ENCODE measurements at regions not wholly inside any gene's neighbourhood (a gene's known extent, or its start where the extent isn't known, plus 50 kb on each side); places are given as distances from the start of the nearest gene placed in this dataset.

- no peak for DNase-seq (ENCODE audit: low spot score)
Measured at GRCh38 chr4:137676357-137676998, 144.2 kb upstream of the PCDH18 start.

- no peak for DNase-seq (ENCODE audit: low spot score)
Measured at GRCh38 chr4:137674066-137674465, 141.8 kb upstream of the PCDH18 start.

DNA sequence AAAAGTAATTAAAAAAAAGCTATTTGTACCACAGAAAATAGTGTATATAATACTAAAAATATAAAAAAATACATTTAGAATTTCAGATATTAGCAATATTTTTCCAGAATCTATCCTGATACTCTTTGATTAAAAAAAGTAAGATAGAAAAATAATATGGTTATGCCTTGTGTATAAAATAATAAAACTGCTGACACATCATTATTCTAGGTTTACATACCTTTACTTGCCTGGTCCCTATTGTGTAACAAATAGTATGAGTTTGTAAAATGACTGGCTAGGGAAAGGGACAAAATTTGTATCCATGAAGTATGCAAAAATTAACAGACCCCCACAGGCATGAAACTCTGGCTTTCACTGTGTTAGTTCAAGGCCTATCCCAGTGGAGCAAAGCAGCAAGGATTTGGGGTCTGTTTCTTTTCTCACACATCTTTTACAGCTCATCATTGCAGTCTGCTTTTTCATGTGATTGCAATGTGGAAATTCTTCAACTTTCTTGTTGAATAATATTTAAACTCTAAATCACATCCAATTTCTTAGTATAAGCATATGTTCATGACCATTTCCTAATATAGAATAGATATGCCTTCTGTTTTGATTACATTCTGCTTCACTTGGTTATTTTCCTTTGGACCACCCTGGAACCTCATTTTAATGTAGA, 136.7 kb upstream of the PCDH18 start:
- DNase-seq (ENCODE audit: low spot score): no peak

DNA sequence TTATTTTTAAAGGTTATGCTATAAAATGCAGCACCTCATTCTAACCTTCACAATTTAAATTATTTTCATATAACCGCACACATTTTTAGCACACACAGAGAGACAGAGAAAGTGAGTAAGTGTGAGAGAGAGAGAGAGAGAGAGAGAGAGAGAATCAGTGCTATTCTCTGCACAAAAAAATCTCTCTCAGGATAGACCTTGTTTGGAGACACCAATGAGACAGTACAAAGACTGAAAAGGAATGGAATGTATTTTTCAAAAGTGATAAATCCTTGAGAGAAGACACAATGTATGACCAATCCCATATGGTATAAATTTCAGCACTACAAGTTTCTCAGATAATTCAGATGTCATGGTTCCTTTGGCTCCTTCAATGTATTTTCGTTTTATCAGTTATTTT, 132.1 kb upstream of the PCDH18 start:
- no peak for DNase-seq (ENCODE audit: low spot score)

DNA sequence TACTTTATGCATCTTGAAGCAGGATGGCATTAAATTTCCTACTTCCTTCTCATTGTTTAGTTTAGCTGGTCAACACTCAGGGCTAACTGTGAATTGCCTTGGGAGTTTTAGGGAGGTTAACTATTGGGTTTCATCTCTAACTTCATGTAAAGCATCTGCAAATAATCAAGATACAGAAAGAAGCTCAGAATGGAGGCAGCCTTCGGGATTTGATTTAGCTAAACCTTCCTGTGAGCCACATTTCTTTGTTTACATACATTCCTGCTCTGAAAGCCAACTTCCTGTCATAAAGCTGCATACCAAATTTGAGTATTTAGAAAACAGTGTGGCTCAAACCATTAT, 131.7 kb upstream of the PCDH18 start:
- peak; percentile 36 for DNase-seq (ENCODE audit: low spot score)

GRCh38 chr4:137663251-137664045, 131.2 kb upstream of the PCDH18 start:
- no peak for DNase-seq (ENCODE audit: low spot score)

GRCh38 chr4:137661693-137662092, 129.4 kb upstream of the PCDH18 start:
- DNase-seq (ENCODE audit: low spot score): no peak

DNA sequence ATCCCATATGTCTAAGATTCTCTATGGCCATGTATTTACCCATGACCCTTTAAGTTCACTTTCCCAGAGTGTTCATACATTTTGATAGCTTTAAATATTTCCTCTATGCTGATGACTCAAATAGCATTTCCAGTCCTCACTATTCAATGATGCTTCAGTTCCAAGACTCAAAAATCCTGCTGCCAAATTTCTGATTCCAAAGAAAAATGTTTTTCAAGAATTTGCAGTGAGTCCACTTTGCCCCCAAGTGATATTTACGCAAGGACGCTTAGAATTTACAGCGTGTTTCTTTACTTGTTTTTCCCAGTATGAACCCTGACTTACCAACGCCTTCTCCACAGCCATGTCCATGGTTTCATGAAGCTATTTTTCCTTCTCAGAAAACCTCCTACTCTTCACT, 127.9 kb upstream of the PCDH18 start:
- DNase-seq (ENCODE audit: low spot score): no peak

- no peak for DNase-seq (ENCODE audit: low spot score)
Measured at GRCh38 chr4:137659431-137659830, 127.1 kb upstream of the PCDH18 start.

DNA sequence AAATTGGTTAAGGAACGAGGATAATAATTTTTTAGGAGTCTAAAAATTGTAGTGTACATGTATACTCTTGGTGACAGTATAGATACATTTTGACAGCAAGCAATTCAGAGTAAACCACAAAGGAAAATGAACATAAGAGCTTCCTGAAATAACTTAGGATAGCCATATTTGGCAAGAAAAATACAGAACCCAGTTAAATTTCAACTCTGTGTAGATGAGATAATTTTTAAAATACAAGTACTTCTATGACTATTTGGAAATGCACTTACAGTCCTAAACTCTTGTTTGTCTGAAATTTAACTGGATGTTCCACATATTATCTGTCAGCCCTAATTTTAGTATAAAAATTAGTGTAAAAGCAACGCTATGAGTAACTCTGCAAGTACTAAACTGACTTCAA, 124.4 kb upstream of the PCDH18 start:
- DNase-seq (ENCODE audit: low spot score): no peak

GRCh38 chr4:137655302-137655701, 123.0 kb upstream of the PCDH18 start:
- DNase-seq (ENCODE audit: low spot score): no peak

GRCh38 chr4:137651128-137651527, 118.8 kb upstream of the PCDH18 start:
- peak; percentile 34 for DNase-seq (ENCODE audit: low spot score)

GRCh38 chr4:137649711-137650450, 117.6 kb upstream of the PCDH18 start:
- no peak for DNase-seq (ENCODE audit: low spot score)

GRCh38 chr4:137648531-137648930, 116.2 kb upstream of the PCDH18 start:
- DNase-seq (ENCODE audit: low spot score): no peak

GRCh38 chr4:137647375-137647774, 115.1 kb upstream of the PCDH18 start:
- no peak for DNase-seq (ENCODE audit: low spot score)

GRCh38 chr4:137644201-137644600, 111.9 kb upstream of the PCDH18 start:
- no peak for DNase-seq (ENCODE audit: low spot score)

- no peak for DNase-seq (ENCODE audit: low spot score)
Measured at GRCh38 chr4:137641544-137641943, 109.2 kb upstream of the PCDH18 start.

- no peak for DNase-seq (ENCODE audit: low spot score)
Measured at GRCh38 chr4:137640838-137641158, 108.5 kb upstream of the PCDH18 start.

GRCh38 chr4:137640156-137640837, 108.0 kb upstream of the PCDH18 start:
- DNase-seq (ENCODE audit: low spot score): no peak

DNA sequence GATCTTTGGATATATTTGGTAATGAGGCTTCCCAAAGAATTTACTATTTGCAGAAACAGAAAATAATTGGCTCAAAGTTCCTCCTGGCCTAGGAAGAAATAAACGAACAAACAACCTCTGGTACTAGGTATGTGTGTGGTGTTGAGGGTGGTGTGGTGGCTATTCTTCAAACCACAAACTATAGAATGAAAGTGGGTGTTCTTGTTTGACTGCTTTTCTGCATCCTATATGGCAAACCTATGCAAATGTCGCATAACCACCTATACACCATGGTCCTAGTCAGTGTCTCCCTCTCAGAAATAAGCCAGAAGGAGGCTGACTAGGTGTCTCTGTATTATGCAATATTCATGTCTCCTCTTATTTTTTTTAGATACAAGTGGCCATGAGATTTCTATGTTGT, 106.6 kb upstream of the PCDH18 start:
- DNase-seq (ENCODE audit: low spot score): no peak

GRCh38 chr4:137635601-137636000, 103.3 kb upstream of the PCDH18 start:
- no peak for DNase-seq (ENCODE audit: low spot score)

GRCh38 chr4:137635108-137635507, 102.8 kb upstream of the PCDH18 start:
- DNase-seq (ENCODE audit: low spot score): no peak
